ENCODE measurements at regions not wholly inside any gene's neighbourhood (a gene's known extent, or its start where the extent isn't known, plus 50 kb on each side); places are given as distances from the start of the nearest gene placed in this dataset.

DNA sequence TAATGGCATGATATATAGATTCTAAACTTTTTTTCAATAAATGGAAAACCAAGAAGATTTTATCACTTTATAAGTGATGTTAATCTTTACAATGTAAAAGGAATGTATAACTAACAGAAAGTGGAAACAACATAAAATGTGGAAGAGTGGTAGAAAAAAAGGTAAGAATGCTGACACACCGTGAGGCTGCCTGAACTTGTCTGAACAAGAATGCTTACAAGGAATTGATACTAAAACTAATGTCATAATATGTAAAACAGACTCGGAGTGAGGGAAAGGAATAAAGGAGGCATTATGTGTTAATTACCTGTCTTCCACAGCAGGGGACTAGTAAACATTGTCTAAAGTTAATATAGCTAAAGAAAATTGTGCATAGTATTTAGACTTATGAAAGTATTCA lies 958.8 kb upstream of the TMEFF2 start:
- TF ChIP-seq, protein P1, sequence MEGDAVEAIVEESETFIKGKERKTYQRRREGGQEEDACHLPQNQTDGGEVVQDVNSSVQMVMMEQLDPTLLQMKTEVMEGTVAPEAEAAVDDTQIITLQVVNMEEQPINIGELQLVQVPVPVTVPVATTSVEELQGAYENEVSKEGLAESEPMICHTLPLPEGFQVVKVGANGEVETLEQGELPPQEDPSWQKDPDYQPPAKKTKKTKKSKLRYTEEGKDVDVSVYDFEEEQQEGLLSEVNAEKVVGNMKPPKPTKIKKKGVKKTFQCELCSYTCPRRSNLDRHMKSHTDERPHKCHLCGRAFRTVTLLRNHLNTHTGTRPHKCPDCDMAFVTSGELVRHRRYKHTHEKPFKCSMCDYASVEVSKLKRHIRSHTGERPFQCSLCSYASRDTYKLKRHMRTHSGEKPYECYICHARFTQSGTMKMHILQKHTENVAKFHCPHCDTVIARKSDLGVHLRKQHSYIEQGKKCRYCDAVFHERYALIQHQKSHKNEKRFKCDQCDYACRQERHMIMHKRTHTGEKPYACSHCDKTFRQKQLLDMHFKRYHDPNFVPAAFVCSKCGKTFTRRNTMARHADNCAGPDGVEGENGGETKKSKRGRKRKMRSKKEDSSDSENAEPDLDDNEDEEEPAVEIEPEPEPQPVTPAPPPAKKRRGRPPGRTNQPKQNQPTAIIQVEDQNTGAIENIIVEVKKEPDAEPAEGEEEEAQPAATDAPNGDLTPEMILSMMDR (IDR thresholded peaks at IDR 0.05 in 4 of 5, conservative IDR thresholded peaks at IDR 0.05 in 1 of 5) = no peak
- TF ChIP-seq POLR2A (IDR thresholded peaks at IDR 0.05) = no peak
